Glutamatergic neuron (in vitro differentiated cells): ENCODE measurements at regions not wholly inside any gene's neighbourhood (a gene's known extent, or its start where the extent isn't known, plus 50 kb on each side); places are given as distances from the start of the nearest gene placed in this dataset.
A peak's percentile ranks its signal among the peaks of the same experiment; 100 is the strongest.

Experiments
- DNase-seq: peaks from one replicate; pipeline ENCODE4 v3.0.0; 2022
- H3K27ac Mint-ChIP-seq: one replicate; pipeline ENCODE4 v1.8.0; 2020; ENCODE audit warnings: mild to moderate bottlenecking, mixed read lengths, inconsistent platforms; ENCODE audit not compliant: unreplicated experiment
- H3K27me3 Mint-ChIP-seq: one replicate; pipeline ENCODE4 v1.8.0; 2020; ENCODE audit warnings: mild to moderate bottlenecking, moderate library complexity, mixed read lengths, inconsistent platforms; ENCODE audit not compliant: unreplicated experiment
- H3K36me3 Mint-ChIP-seq: one replicate; pipeline ENCODE4 v1.8.0; 2020; ENCODE audit warnings: mild to moderate bottlenecking, mixed read lengths, inconsistent platforms; ENCODE audit not compliant: unreplicated experiment
- H3K4me1 Mint-ChIP-seq: one replicate; pipeline ENCODE4 v1.8.0; 2020; ENCODE audit warnings: mild to moderate bottlenecking, low read depth, mixed read lengths, inconsistent platforms; ENCODE audit not compliant: unreplicated experiment
- H3K4me3 Mint-ChIP-seq: one replicate; pipeline ENCODE4 v1.8.0; 2020; ENCODE audit warnings: mild to moderate bottlenecking, mixed read lengths, inconsistent platforms; ENCODE audit not compliant: unreplicated experiment
- H3K9me3 Mint-ChIP-seq: one replicate; pipeline ENCODE4 v1.8.0; 2020; ENCODE audit warnings: mild to moderate bottlenecking, moderate library complexity, mixed read lengths, inconsistent platforms; ENCODE audit not compliant: unreplicated experiment
- CTCF ChIP-seq: fragments of 200-600 bp; sonication (generic); IDR thresholded peaks from one replicate; pipeline ENCODE4 v1.5.0; 2021; ENCODE audit not compliant: partially characterized antibody, unreplicated experiment

DNA sequence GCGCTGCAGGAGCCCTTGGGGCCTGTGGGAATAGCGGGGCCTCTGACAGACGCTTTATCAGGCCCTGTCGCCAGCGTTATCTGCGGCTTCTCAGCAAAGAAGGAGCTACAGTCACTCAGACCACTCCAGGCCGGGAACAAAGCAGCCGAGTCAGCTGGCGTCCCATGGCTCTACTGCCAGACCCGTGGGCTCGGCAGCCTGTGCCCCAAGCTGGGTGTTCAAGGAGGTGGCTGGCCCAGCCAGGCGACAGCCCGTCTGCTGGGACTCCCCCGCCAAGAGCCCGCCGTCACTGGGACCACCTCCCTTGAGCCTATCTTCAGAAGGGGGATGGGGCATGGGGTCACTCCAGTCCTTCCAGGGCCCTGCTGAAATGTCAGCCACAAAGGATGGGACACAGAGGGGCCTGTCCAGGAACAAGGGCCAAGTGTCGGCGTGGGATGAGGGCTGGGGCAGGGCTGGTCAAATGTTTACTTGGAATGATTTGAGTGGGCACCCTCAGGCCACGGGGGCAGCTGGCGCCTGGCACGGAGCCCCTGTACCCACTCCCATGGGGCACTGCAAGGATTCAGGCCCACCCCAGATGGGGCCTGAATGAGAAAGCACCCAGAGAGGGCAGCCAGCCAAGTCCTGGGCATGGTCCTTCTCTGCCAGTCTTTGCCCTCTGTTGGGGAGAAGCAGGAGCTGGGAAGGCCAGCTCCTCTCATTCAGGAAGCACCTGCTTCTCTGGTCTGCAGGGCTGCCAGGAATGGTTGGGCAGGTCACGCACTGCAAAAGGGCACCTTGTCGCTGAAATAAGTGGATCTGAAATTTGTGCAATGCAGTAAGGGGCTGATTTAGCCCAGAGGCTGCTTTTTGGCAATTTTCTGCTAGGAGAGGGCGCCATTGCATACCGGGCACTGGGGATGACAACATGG lies 148.3 kb downstream of the SMAD6 start:
- TF ChIP-seq CTCF, result no peak
- Mint-ChIP-seq H3K4me3 (no peak overlapping the region), H3K4me1 (no peaks in the 10 kb centered on the region), H3K36me3 (no peaks in the 10 kb centered on the region), H3K9me3 (peaks cover 4% of the 10 kb centered on the region), H3K27me3 (no peaks in the 10 kb centered on the region), H3K27ac (no peak overlapping the region)
- no peak for DNase-seq

GRCh38 chr15:66850996-66851310 lies 148.9 kb downstream of the SMAD6 start:
- no peak for DNase-seq
- H3K36me3 Mint-ChIP-seq, result no peaks in the 10 kb centered on the region
- no peaks in the 10 kb centered on the region for H3K27me3 Mint-ChIP-seq
- no peak for TF ChIP-seq CTCF
- H3K27ac Mint-ChIP-seq, result no peak overlapping the region
- no peak overlapping the region for H3K4me3 Mint-ChIP-seq
- H3K9me3 Mint-ChIP-seq, result peaks cover 1% of the 10 kb centered on the region
- no peaks in the 10 kb centered on the region for H3K4me1 Mint-ChIP-seq

DNA sequence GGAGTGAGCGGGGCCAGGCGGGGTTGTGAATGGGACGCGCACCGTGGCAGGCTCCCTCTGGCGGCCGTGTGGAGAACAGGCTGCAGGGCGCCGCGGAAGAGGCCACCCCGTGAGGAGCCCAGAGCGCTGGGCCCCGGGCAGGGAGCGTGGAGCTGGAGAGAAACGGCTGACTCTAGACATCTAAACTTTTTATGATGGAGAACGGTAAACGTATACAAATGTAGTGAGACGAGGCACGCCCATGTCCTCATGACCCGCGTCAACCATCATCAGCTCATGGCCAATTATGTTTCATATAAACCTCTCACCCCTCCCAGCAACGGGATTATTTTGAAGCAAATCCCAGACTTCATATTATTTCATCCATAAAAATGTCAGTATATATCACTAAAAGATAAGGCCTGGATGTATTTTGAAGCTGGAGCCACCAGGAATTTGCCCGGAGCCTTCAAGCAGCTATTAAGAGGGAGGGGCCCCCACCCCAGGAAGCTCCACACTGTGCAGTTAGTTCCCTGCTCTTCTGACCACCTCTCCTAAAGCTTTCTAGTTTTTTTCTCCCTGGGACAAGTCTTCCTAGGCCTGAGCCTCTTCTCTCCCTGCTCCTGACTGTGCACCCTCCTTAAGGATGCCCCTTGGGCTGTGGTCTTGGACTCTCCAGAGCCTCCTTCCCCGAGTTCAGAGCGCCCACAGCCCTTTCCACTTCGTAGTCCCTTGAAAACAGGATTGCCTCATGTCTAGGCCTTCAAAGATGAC lies 149.5 kb downstream of the SMAD6 start:
- no peak overlapping the region for H3K4me3 Mint-ChIP-seq
- no peaks in the 10 kb centered on the region for H3K4me1 Mint-ChIP-seq
- peak; percentile 88 for DNase-seq
- H3K9me3 Mint-ChIP-seq, result no peaks in the 10 kb centered on the region
- no peaks in the 10 kb centered on the region for H3K36me3 Mint-ChIP-seq
- H3K27ac Mint-ChIP-seq, result no peak overlapping the region
- no peaks in the 10 kb centered on the region for H3K27me3 Mint-ChIP-seq
- TF ChIP-seq CTCF, result peak; percentile 91

GRCh38 chr15:66852064-66852905 lies 150.2 kb downstream of the SMAD6 start:
- no peak for DNase-seq
- H3K9me3 Mint-ChIP-seq, result no peaks in the 10 kb centered on the region
- no peak for TF ChIP-seq CTCF
- H3K27me3 Mint-ChIP-seq, result no peaks in the 10 kb centered on the region
- no peaks in the 10 kb centered on the region for H3K36me3 Mint-ChIP-seq
- no peaks in the 10 kb centered on the region for H3K4me1 Mint-ChIP-seq
- no peak overlapping the region for H3K4me3 Mint-ChIP-seq
- no peak overlapping the region for H3K27ac Mint-ChIP-seq
